HG03520 (cell line): ENCODE measurements at regions not wholly inside any gene's neighbourhood (a gene's known extent, or its start where the extent isn't known, plus 50 kb on each side); places are given as distances from the start of the nearest gene placed in this dataset.
"Not testable (repeated sequence)": the region's sequence is repeated elsewhere in the genome, so short reads cannot be mapped to it uniquely, and the experiment has no call there.

Experiments used
- ATAC-seq: cut with Tn5 transposase; IDR thresholded peaks from one replicate; pipeline ENCODE4 v1.9.1; 2021; ENCODE audit warnings: mild to moderate bottlenecking, moderate library complexity; ENCODE audit not compliant: unreplicated experiment

- no peak for ATAC-seq
Measured at GRCh38 chr5:124053340-124053739, 541.4 kb downstream of the CSNK1G3 start.

- ATAC-seq: no peak
Measured at GRCh38 chr5:124052201-124052600, 540.2 kb downstream of the CSNK1G3 start.

DNA sequence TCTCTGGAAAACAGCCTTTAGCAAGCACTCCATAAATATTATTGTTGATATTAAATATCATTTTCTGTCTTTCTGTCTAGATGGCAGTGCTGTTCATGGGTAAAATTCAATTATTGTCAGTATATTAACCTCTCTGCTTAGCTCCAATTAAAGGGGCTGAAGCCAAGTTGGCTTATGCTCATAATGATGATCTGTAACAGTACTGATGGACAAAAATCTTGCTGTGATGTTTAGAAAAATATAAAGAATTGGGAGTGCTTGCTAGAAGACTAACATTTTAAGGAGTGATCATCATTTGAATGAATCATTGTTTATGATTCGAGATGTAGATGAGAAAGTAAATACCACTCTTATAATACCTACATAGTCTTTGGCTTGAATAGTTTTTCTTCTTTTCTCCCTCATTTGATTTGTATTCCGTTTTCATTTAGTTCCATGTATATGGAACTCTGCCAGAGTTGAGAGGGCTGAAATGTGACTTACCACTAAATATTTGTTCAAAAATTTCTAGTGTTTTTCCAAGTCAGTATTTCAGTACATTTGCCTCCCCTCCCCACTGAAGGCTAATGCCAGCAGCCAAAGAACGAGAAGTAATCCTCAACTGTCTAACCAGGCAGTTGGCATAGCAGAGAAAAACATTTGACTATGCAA is 538.3 kb downstream of the CSNK1G3 start:
- no peak for ATAC-seq

DNA sequence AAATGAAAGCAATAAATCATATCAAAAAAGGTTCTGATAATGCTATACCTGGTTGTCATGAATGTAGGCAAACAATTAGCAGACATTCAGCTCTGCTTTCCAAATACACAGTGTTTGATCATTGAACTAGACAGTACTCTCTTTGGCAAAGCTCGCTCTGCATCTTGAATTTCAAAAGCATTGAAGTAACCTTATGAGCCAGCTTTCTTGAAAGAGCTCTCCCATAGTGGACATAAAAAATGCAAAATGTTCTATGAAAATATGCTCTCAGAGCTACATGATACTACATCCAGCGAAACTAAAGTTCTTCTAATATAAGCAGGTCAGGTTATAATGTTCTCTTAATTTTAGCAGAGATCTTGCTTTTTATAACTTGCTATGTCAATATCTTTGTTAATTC is 533.4 kb downstream of the CSNK1G3 start:
- no peak for ATAC-seq

DNA sequence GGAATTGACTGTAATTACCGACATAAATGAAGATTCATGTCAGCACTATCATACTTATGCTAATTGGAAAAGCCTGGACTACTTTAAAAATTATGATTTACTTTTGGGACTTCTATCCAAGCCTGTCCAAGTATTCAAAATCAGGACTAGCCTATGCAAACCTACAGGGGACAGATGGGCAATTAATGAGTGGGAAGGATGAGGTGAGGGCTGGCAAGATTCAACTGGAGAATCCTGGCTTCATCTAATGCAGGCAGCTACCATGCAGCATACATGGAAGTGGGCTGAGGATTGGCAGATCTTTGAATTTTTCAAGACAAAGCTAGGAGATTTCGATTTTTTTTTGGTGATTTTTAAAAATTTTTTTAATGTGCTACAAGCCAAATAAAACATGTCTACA is 532.6 kb downstream of the CSNK1G3 start:
- ATAC-seq: no peak

- ATAC-seq: no peak
Measured at GRCh38 chr5:124043456-124043855, 531.5 kb downstream of the CSNK1G3 start.

DNA sequence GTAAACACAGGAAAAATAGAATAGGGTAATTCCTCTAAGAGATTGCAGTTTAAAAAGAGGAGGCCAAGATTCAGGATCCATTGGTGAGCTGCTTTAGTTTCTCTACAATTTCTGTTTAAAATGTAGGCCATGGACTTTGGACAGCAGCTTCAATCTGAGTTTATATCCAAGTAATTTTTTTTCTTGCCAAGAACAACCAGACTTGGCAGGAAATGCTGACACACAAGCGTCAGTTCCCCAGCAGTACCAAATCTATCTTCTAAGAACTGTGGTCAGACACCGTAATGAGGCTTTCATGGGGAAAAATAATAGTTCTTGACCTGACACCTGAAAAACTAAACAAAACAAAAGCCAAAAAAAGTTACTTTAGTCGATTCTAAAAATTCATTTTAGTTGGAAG is 528.8 kb downstream of the CSNK1G3 start:
- no peak for ATAC-seq

DNA sequence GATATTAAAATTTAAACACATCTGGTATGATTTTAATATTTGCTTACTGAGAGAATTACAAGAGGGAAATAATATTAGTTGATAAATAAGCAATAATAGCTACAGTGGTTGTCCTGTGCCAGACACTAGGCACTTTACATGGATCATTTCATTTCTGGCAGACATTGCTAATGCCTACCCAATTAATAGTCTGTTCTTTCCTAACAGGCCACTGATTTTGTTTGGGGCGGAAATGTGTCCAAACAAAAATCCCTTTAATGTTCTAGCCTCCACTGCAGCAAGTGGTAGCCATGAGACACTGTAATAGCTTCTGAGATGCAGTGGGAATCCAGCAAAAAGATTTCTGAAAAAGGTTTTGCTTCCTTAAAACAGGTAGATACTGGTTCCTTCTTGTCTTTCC is 527.4 kb downstream of the CSNK1G3 start:
- ATAC-seq: no peak

- ATAC-seq: no peak
Measured at GRCh38 chr5:124036786-124037185, 524.8 kb downstream of the CSNK1G3 start.

- ATAC-seq: peak; percentile 97
Measured at GRCh38 chr5:124034963-124035362, 523.0 kb downstream of the CSNK1G3 start.

GRCh38 chr5:124034083-124034700 is 522.2 kb downstream of the CSNK1G3 start:
- no peak for ATAC-seq

DNA sequence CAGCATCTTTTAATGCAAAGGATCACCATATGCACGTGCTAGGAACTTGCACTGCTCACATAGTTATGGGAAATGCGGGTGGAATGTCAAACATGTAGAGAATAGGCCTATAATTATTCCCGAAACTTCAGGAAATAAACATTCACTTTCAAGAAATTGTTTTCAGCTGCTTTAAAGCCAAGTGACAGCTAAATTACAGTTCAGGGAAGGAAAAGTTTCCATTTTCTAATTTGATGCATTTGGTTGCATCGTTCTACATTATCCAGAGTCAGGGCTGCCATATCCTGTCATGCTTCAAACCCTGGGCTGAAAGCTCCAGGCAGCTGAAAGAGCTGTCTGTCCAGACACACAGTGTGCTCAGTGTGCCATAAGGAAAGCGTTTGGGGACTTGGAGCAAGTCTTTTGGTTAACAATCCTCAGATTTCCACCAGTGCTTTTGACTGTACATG is 518.1 kb downstream of the CSNK1G3 start:
- no peak for ATAC-seq

- no peak for ATAC-seq
Measured at GRCh38 chr5:124027441-124027840, 515.5 kb downstream of the CSNK1G3 start.

- ATAC-seq: no peak
Measured at GRCh38 chr5:124025306-124025845, 513.4 kb downstream of the CSNK1G3 start.

DNA sequence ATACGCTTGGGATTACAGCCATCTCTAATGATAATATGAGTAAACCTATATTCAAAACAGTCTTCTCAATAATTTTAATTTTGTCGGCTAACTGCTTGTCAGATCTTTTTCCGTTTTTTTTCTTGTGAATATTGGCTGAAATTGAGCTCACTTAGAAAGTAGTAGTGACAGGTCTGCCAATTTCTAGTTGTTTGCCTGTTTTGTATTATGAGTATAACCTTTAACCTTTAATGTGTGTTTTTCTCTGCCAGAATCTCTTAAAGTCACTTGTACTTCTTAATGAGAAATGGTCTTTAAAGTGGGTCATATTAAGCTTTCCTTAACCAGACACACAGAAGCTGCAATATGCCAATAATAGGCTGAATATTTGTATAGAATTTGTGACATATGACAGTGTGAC is 511.0 kb downstream of the CSNK1G3 start:
- ATAC-seq: no peak

DNA sequence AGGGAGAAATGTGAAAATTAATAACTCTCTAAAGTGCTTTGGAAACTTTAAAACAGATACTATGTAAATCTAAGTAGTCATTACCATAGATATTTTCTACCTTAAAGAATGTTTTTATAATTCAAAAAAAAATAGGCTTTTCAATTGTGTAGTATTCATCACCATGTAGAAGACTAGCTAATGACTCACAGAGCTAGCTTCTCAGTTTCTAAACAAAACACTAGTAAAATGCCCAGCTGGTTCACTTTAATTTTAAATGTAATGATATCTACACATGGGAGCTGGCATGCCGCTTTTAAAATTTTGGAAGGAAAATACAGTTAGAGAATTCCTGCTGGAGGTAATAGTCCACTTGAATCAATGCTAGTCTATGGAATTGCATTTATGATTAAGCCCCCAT is 509.8 kb downstream of the CSNK1G3 start:
- no peak for ATAC-seq

DNA sequence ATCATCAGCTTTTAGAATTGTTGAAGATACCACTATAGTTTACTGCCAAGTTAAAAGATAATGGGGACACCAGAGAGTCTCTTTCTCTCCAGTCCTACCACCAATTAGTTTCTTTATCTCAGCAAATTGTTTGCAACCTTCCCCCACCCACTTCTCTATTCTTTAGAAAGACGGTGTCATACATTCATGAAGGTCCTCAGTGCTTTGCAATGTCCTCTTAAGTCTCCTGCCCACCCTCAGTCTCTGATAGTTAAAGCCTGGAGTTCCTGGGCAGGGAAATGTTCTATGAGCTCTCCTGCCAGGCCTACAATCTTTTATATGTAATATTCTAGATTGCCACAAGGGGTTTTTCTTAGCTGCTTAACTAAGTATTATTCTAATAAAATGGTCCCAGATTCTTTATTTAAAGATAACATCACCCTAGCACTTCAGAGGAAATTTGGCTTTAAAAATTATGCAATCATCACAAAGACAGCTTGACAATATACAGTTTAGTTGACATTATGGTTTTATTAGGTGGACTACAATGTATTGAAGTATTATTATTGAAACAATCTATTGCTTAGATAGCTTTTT is 509.2 kb downstream of the CSNK1G3 start:
- no peak for ATAC-seq

- not testable (repeated sequence) for ATAC-seq
Measured at GRCh38 chr5:124017321-124017720, 505.3 kb downstream of the CSNK1G3 start.

- no peak for ATAC-seq
Measured at GRCh38 chr5:124007675-124008398, 495.9 kb downstream of the CSNK1G3 start.

GRCh38 chr5:124001036-124001615 is 489.1 kb downstream of the CSNK1G3 start:
- ATAC-seq: no peak

- no peak for ATAC-seq
Measured at GRCh38 chr5:124000538-124000937, 488.6 kb downstream of the CSNK1G3 start.
